Lung (tissue), 11 donors: ENCODE measurements at regions not wholly inside any gene's neighbourhood (a gene's known extent, or its start where the extent isn't known, plus 50 kb on each side); places are given as distances from the start of the nearest gene placed in this dataset.

Experiments
- ATAC-seq: fragments of 200-7000 bp; cut with Tn5 transposase; one replicate; pipeline ENCODE4 v1.9.1; 2020; ENCODE audit warnings: moderate number of reproducible peaks; ENCODE audit not compliant: insufficient read depth, low FRiP score
- DNase-seq, 3 donors: peaks; one replicate each; pipeline ENCODE4 v3.0.0-alpha.2; 2013 to 2017
- H3K27ac ChIP-seq, 2 donors: one replicate each; pipeline ENCODE4 v1.5.1; 2013; ENCODE audit warnings: mild to moderate bottlenecking in 2 of 2, moderate library complexity in 2 of 2, control low read depth in 1 of 2, inconsistent platforms in 1 of 2, low read depth in 1 of 2, low read length in 1 of 2
- H3K27me3 ChIP-seq, 3 donors: one replicate each; pipeline ENCODE4 v1.5.1; 2013; ENCODE audit warnings: low read length in 2 of 3; ENCODE audit not compliant: control insufficient read depth in 3 of 3, insufficient read depth in 3 of 3
- H3K36me3 ChIP-seq, 4 donors: one replicate each; pipeline ENCODE4 v1.5.1; 2013; ENCODE audit warnings: low read length in 4 of 4, mild to moderate bottlenecking in 1 of 4, moderate library complexity in 1 of 4; ENCODE audit not compliant: control insufficient read depth in 4 of 4, insufficient read depth in 4 of 4
- H3K4me1 ChIP-seq, 5 donors: one replicate each; pipeline ENCODE4 v1.5.1; 2013; ENCODE audit warnings: low read length in 5 of 5, mild to moderate bottlenecking in 2 of 5, moderate library complexity in 1 of 5; ENCODE audit not compliant: control insufficient read depth in 5 of 5, insufficient read depth in 5 of 5
- H3K4me3 ChIP-seq: one replicate; pipeline ENCODE4 v1.5.1; 2013; ENCODE audit warnings: mild to moderate bottlenecking, control low read depth, moderate library complexity
- H3K9ac ChIP-seq, 2 donors: one replicate each; pipeline ENCODE4 v1.5.1; 2013; ENCODE audit warnings: low read length in 2 of 2, control low read depth in 1 of 2; ENCODE audit not compliant: insufficient read depth in 1 of 2
- H3K9me3 ChIP-seq, 4 donors: one replicate each; pipeline ENCODE4 v1.5.1; 2013; ENCODE audit warnings: low read length in 3 of 4, mild to moderate bottlenecking in 1 of 4, moderate library complexity in 1 of 4; ENCODE audit not compliant: control insufficient read depth in 4 of 4, insufficient read depth in 3 of 4
- WGBS, 2 donors: extraction: QIAGEN DNeasy Blood & Tissue Kit; methylation state at CpG; one replicate each; pipeline ENCODE4 v1.1.7; 2013; 5-methylcytosine and 5-hydroxymethylcytosine counted together
- TF ChIP-seq, protein P1 (sequence below): IDR thresholded peaks from 2 replicates; pipeline ENCODE4 v1.5.1; 2012; ENCODE audit warnings: mild to moderate bottlenecking; ENCODE audit errors: control extremely low read depth, extremely low read depth
- donor health status: control.
- donor health status: control.
- donor health status: Bipolar disorder and iron deficiency.
- donor health status: healthy.
- donor health status: DM: yes; HTN: yes; CAD: no.

DNA sequence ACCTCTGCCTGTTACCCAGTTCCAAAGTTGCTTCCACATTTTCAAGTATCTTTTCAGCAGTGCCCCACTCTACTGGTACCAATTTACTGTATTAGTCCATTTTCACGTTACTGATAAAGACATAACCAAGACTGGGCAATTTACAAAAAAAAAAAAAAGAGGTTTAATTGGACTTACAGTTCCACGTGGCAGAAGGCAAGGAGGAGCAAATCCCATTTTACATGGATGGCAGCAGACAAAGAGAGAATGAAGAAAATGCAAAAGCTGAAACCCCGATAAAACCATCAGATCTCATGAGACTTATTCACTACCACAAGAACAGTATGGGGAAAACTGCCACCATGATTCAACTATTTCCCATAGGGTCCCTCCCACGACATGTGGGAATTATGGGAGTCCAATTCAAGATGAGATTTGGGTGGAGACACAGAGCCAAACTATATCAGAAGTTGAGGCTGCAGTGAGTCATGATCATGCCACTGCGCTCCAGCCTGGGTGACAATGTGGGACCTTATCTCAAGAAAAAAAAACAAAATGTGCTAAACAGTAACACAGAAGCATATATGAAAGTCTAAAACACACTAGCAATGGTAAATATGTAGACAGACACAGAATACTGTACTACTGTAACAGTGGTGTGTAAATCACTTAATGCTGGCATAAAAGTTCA lies 190.3 kb upstream of the ZC3H12C start:
- 84 to 86% methylated on average over 5 of the region's 5 CpGs for WGBS, 2 donors
- peaks cover 0 to 5% (median 0%) of the 10 kb centered on the region in 4 donors for H3K9me3 ChIP-seq
- no peaks in the 10 kb centered on the region for H3K27me3 ChIP-seq
- H3K4me3 ChIP-seq: no peak overlapping the region
- H3K9ac ChIP-seq: no peak overlapping the region
- no peak overlapping the region for H3K27ac ChIP-seq
- no peaks in the 10 kb centered on the region for H3K4me1 ChIP-seq
- no peak for ATAC-seq
- no peaks in the 10 kb centered on the region for H3K36me3 ChIP-seq
- DNase-seq: no peak
- TF ChIP-seq, protein P1, sequence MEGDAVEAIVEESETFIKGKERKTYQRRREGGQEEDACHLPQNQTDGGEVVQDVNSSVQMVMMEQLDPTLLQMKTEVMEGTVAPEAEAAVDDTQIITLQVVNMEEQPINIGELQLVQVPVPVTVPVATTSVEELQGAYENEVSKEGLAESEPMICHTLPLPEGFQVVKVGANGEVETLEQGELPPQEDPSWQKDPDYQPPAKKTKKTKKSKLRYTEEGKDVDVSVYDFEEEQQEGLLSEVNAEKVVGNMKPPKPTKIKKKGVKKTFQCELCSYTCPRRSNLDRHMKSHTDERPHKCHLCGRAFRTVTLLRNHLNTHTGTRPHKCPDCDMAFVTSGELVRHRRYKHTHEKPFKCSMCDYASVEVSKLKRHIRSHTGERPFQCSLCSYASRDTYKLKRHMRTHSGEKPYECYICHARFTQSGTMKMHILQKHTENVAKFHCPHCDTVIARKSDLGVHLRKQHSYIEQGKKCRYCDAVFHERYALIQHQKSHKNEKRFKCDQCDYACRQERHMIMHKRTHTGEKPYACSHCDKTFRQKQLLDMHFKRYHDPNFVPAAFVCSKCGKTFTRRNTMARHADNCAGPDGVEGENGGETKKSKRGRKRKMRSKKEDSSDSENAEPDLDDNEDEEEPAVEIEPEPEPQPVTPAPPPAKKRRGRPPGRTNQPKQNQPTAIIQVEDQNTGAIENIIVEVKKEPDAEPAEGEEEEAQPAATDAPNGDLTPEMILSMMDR: no peak

DNA sequence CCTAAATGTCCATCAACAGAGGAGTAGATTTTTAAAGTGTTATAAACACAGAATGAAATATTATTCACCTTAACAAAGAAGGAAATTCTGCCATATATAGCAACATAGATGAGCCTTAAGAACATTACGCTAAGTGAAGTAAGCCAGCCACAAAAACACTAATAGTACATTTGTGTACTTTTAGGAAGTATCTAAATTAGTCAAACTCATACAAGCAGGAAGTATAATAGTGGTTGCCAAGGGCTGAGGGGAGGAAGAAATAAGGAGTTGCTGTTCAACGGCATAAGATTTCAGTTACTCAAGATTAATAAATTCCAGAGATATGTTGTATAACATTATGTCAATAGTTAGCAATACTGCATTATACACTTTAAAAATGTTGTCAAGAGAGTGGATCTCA lies 181.7 kb upstream of the ZC3H12C start:
- Histone ChIP-seq H3K4me1 (peaks cover 0 to 2% (median 0%) of the 10 kb centered on the region in 5 donors), H3K27ac (no peak overlapping the region), H3K36me3 (no peaks in the 10 kb centered on the region), H3K4me3 (no peak overlapping the region), H3K27me3 (no peaks in the 10 kb centered on the region), H3K9ac (no peak overlapping the region), H3K9me3 (peaks cover 0 to 3% (median 0%) of the 10 kb centered on the region in 4 donors)
- TF ChIP-seq, protein P1: no peak
- no peak for ATAC-seq
- WGBS, 2 donors: 10 to 22% methylated on average over 2 of the region's 2 CpGs
- no peak for DNase-seq

DNA sequence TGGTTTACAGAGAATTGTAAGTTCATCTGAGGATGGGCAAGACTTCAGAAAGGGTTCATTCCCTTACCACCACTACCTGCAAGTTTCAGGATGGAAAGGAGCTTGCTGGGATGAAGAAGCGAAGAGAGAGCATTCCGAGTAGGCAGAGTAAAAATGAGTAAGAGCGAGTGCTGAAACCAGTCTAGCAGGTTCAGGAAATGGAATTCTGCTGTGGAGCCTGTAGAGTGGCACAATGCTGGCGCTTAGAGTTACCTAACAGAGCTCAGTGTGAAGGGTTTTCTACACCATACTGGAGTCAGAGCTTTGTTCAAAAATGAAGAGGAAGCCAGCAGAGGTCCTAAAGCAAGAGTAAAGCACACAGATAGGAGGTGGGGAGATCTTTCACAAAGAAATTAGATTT lies 179.2 kb upstream of the ZC3H12C start:
- ATAC-seq (no peak), DNase-seq (peak; percentile 22 to 69 (median 37))
- Histone ChIP-seq H3K9ac (no peak overlapping the region), H3K9me3 (peaks cover 0 to 3% (median 0%) of the 10 kb centered on the region in 4 donors), H3K4me1 (peaks cover 0 to 2% (median 0%) of the 10 kb centered on the region in 5 donors), H3K27ac (no peak overlapping the region), H3K27me3 (no peaks in the 10 kb centered on the region), H3K4me3 (no peak overlapping the region), H3K36me3 (no peaks in the 10 kb centered on the region)
- 71 to 89% methylated on average over 4 of the region's 4 CpGs for WGBS, 2 donors
- TF ChIP-seq, protein P1: no peak
